Suppressor macrophage treated with lipopolysaccharide for 1 hour (primary cell): ENCODE measurements at regions not wholly inside any gene's neighbourhood (a gene's known extent, or its start where the extent isn't known, plus 50 kb on each side); places are given as distances from the start of the nearest gene placed in this dataset.
"Not testable (repeated sequence)": the region's sequence is repeated elsewhere in the genome, so short reads cannot be mapped to it uniquely, and the experiment has no call there.

Source experiments
- DNase-seq, 3 donors: peaks; one replicate each; pipeline ENCODE4 v3.0.0-alpha.2; 2020 to 2022

GRCh38 chr9:75463871-75464270 is 375.6 kb downstream of the OSTF1 start:
- DNase-seq = no peak

GRCh38 chr9:75464726-75465125 is 376.4 kb downstream of the OSTF1 start:
- no peak for DNase-seq

- DNase-seq = no peak
These were observed 378.8 kb downstream of the OSTF1 start for GRCh38 chr9:75467142-75467541.

- DNase-seq = no peak
These were observed 383.3 kb downstream of the OSTF1 start for GRCh38 chr9:75471549-75472114.

GRCh38 chr9:75482566-75482965 is 394.3 kb downstream of the OSTF1 start:
- no peak for DNase-seq

- no peak for DNase-seq
These were observed 395.3 kb downstream of the OSTF1 start for GRCh38 chr9:75483636-75484035.

GRCh38 chr9:75487856-75488718 is 399.8 kb downstream of the OSTF1 start:
- DNase-seq = no peak

- DNase-seq = no peak
These were observed 400.4 kb downstream of the OSTF1 start for GRCh38 chr9:75488719-75489110.

GRCh38 chr9:75490326-75490725 is 400.1 kb upstream of the PCSK5 start:
- DNase-seq = no peak

GRCh38 chr9:75491533-75491932 is 398.9 kb upstream of the PCSK5 start:
- peak in 1 of 3 donors; percentile 1 for DNase-seq

- peak; percentile 7 to 57 (median 42) for DNase-seq
These were observed 390.7 kb upstream of the PCSK5 start for GRCh38 chr9:75499812-75500211.

- DNase-seq = peak; percentile 8 to 47 (median 36)
These were observed 390.0 kb upstream of the PCSK5 start for GRCh38 chr9:75500479-75500878.

- not testable (repeated sequence) for DNase-seq
These were observed 389.5 kb upstream of the PCSK5 start for GRCh38 chr9:75500940-75501339.

GRCh38 chr9:75504721-75505120 is 385.8 kb upstream of the PCSK5 start:
- peak in 2 of 3 donors; percentile 9 to 21 for DNase-seq

- peak; percentile 1 to 36 (median 33) for DNase-seq
These were observed 384.8 kb upstream of the PCSK5 start for GRCh38 chr9:75505654-75506053.

GRCh38 chr9:75529463-75529862 is 361.0 kb upstream of the PCSK5 start:
- DNase-seq = no peak

GRCh38 chr9:75531588-75531987 is 358.9 kb upstream of the PCSK5 start:
- DNase-seq = no peak

- DNase-seq = no peak
These were observed 358.0 kb upstream of the PCSK5 start for GRCh38 chr9:75532233-75533050.

- no peak for DNase-seq
These were observed 350.9 kb upstream of the PCSK5 start for GRCh38 chr9:75539523-75539922.

- DNase-seq = no peak
These were observed 350.3 kb upstream of the PCSK5 start for GRCh38 chr9:75540185-75540584.

- DNase-seq = no peak
These were observed 348.7 kb upstream of the PCSK5 start for GRCh38 chr9:75541734-75542133.

- DNase-seq = no peak
These were observed 345.7 kb upstream of the PCSK5 start for GRCh38 chr9:75544815-75545214.

GRCh38 chr9:75545287-75545686 is 345.2 kb upstream of the PCSK5 start:
- no peak for DNase-seq

- DNase-seq = no peak
These were observed 341.6 kb upstream of the PCSK5 start for GRCh38 chr9:75548871-75549270.
